Thyroid gland (tissue), 4 donors: ENCODE measurements at regions not wholly inside any gene's neighbourhood (a gene's known extent, or its start where the extent isn't known, plus 50 kb on each side); places are given as distances from the start of the nearest gene placed in this dataset.
"Not testable (repeated sequence)": the region's sequence is repeated elsewhere in the genome, so short reads cannot be mapped to it uniquely, and the experiment has no call there.

ENCODE experiments used
- DNase-seq, 2 donors: peaks; one replicate each; pipeline ENCODE4 v3.0.0-alpha.2; 2019
- H3K27ac ChIP-seq, 3 donors: fragments of 200-600 bp; sonication (generic); 1 replicate in 2 of 3; 2 replicates in 1 of 3; pipeline ENCODE4 v1.5.1; 2016 to 2019; ENCODE audit warnings: mild to moderate bottlenecking in 1 of 3, moderate library complexity in 1 of 3
- H3K27me3 ChIP-seq: fragments of 200-600 bp; sonication (generic); one replicate; pipeline ENCODE4 v1.5.1; 2019
- H3K36me3 ChIP-seq, 2 donors: fragments of 200-600 bp; sonication (generic); one replicate each; pipeline ENCODE4 v1.5.1; 2016 to 2019
- H3K4me1 ChIP-seq, 2 donors: fragments of 200-600 bp; sonication (generic); one replicate each; pipeline ENCODE4 v1.5.1; 2017 to 2019
- H3K4me3 ChIP-seq, 3 donors: fragments of 200-600 bp; sonication (generic); replicated peaks in 1 of 3; 1 replicate in 2 of 3; 2 replicates in 1 of 3; pipeline ENCODE4 v1.5.1; 2016; ENCODE audit warnings: mild to moderate bottlenecking in 1 of 3
- H3K9me3 ChIP-seq: fragments of 200-600 bp; sonication (generic); one replicate; pipeline ENCODE4 v1.5.1; 2017
- CTCF ChIP-seq, 6 experiments: fragments of 200-600 bp in 3 of 6; fragments of 450-650 bp in 3 of 6; sonication (generic) in 3 of 6; IDR thresholded peaks; one replicate each; pipeline ENCODE4 v1.5.1; 2016 to 2019; ENCODE audit warnings: antibody characterized with exemption in 6 of 6, mild to moderate bottlenecking in 2 of 6, inconsistent platforms in 1 of 6, moderate library complexity in 1 of 6
- POLR2A ChIP-seq, 2 donors: fragments of 450-650 bp; IDR thresholded peaks; one replicate each; pipeline ENCODE4 v1.6.1; 2017; ENCODE audit warnings: antibody characterized with exemption in 2 of 2, mild to moderate bottlenecking in 2 of 2, moderate library complexity in 1 of 2
- WGBS, 2 donors: methylation state at CpG; one replicate each; pipeline ENCODE4 v1.1.5; 2017; 5-methylcytosine and 5-hydroxymethylcytosine counted together
- intact Hi-C: fragments of 100-400 bp; cut with DNase I; formaldehyde crosslinking; loops from one replicate; pipeline ENCODE4 v1.15.1; 2023

- Histone ChIP-seq H3K4me3 (no peak overlapping the region), H3K4me1 (no peaks in the 10 kb centered on the region), H3K27me3 (no peaks in the 10 kb centered on the region), H3K36me3 (no peaks in the 10 kb centered on the region), H3K9me3 (no peaks in the 10 kb centered on the region), H3K27ac (no peak overlapping the region)
- no peak for DNase-seq
- intact Hi-C loops = no loop called here
- 95 to 99% methylated on average over 1 of the region's 1 CpG for WGBS, 2 donors
- TF ChIP-seq POLR2A (IDR thresholded peaks at IDR 0.05) (no peak), CTCF (IDR thresholded peaks at IDR 0.05) (no peak)
Observed at GRCh38 chr4:124163401-124163800, 549.1 kb downstream of the ANKRD50 start.

DNA sequence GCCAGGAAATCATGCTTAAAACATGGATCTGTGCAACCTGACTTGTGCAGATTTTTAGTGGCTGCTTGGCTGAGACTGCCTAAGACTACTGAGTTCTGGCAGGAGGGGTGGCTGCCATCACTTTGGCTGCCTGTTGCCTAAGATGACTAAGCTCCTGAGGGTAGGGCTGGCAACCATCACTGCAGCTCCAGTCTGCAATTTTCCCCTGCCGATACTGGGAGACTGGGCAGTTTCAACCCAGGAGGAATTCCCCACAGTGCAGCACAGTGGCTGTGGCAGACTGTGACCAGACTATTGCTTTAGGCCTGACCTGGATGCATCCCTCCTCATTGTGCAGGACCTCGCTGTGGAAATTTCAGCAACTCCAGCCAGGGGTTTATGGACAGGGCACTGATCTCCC, 544.9 kb downstream of the ANKRD50 start:
- H3K4me1 ChIP-seq = no peaks in the 10 kb centered on the region
- no peaks in the 10 kb centered on the region for H3K27me3 ChIP-seq
- 94% methylated on average over 2 of the region's 2 CpGs; no CpG with 5 or more reads in 1 of the 2 donors for WGBS, 2 donors
- no peak overlapping the region for H3K4me3 ChIP-seq
- intact Hi-C loops = no loop called here
- no peak overlapping the region for H3K27ac ChIP-seq
- TF ChIP-seq CTCF (IDR thresholded peaks at IDR 0.05) (no peak), POLR2A (IDR thresholded peaks at IDR 0.05) (no peak)
- H3K9me3 ChIP-seq = no peaks in the 10 kb centered on the region
- DNase-seq = no peak
- H3K36me3 ChIP-seq = no peaks in the 10 kb centered on the region

- H3K4me1 ChIP-seq, H3K4me3 ChIP-seq, DNase-seq, H3K36me3 ChIP-seq, H3K9me3 ChIP-seq, H3K27ac ChIP-seq, H3K27me3 ChIP-seq, intact Hi-C loops: not testable (repeated sequence)
- 69 to 80% methylated on average over 1 of the region's 1 CpG for WGBS, 2 donors
Observed at GRCh38 chr4:124169524-124169923, 543.0 kb downstream of the ANKRD50 start.

DNA sequence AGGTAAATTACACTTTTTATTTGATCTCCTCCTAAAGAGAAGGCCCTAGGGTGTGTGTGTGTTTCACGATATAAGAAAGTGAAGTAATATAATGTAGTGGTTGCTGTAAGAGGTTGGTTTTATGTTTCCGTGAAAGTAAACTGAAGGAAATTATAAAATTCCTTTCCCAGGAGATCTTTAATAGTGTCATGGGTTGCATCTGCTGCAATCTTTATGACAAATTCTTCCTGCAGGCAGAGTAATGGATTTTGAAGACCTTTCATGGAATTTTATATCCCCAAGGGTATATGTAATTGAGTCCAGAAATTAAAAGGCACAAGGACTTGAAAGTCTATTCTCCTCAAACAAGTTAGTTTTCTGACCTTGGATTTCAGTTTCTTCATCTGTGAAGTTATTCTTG, 538.6 kb downstream of the ANKRD50 start:
- Histone ChIP-seq H3K4me3 (no peak overlapping the region), H3K9me3 (no peaks in the 10 kb centered on the region), H3K27me3 (no peaks in the 10 kb centered on the region), H3K4me1 (no peaks in the 10 kb centered on the region), H3K27ac (no peak overlapping the region), H3K36me3 (no peaks in the 10 kb centered on the region)
- intact Hi-C loops = no loop called here
- 84% methylated on average over 2 of the region's 2 CpGs for WGBS, 2 donors
- TF ChIP-seq CTCF (IDR thresholded peaks at IDR 0.05) (no peak), POLR2A (IDR thresholded peaks at IDR 0.05) (no peak)
- DNase-seq = no peak

DNA sequence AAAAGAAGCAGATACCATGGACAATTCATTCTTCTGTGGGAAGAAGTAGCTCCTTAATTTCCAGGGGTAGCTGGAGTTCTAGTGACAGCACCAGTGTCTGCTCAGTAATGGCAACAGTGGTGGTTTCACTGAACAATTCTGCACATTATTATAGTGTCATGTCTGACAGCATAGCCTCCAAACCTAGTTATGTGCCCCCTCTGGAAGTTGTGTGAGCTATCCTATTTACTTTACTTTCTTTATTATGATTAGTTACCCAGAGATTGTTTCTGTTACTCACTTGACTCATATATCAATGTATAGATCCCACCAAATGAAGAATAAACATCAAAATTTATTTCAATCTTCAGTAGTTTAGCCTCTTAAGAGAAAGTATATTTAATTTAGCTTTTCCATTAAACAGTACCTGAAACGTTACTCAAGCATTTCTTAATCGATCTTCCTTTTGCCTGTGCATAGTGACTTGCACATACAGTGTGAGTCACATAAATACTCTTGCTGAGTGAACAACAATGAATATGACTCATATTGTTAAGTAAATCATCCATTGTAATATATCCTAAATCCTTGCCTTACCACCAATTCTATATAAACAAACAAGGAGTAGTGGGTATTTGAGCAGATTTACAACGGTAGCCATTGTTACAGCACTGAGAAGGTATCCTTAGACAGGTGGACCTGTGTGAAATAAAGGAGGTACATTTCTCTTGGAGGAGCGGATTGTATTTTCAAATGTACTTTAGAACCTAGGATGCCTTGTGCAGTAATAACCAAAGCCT, 534.7 kb downstream of the ANKRD50 start:
- no peaks in the 10 kb centered on the region for H3K27me3 ChIP-seq
- H3K27ac ChIP-seq = no peak overlapping the region
- no peak overlapping the region for H3K4me3 ChIP-seq
- no peaks in the 10 kb centered on the region for H3K9me3 ChIP-seq
- TF ChIP-seq POLR2A (IDR thresholded peaks at IDR 0.05) = no peak
- no peak for TF ChIP-seq CTCF (IDR thresholded peaks at IDR 0.05)
- intact Hi-C loops = no loop called here
- H3K4me1 ChIP-seq = no peaks in the 10 kb centered on the region
- H3K36me3 ChIP-seq = no peaks in the 10 kb centered on the region
- 85 to 88% methylated on average over 4 of the region's 4 CpGs for WGBS, 2 donors
- DNase-seq = no peak
